SK-N-SH (cell line): ENCODE measurements at regions not wholly inside any gene's neighbourhood (a gene's known extent, or its start where the extent isn't known, plus 50 kb on each side); places are given as distances from the start of the nearest gene placed in this dataset.

Experiments used
- CTCF ChIA-PET: fragments of 300-600, 350-600 bp; formaldehyde crosslinking; extraction: SDS; loops from one replicate; lab custom pipeline; 2021; lab: Yijun Ruan, JAX
- POLR2A ChIA-PET: fragments of 350-600 bp; sonication (Branson Sonifier 250); formaldehyde crosslinking; extraction: SDS; loops from one replicate; lab custom pipeline; 2020; ENCODE audit warnings: antibody characterized with exemption, inconsistent platforms; lab: Yijun Ruan, JAX
- DNase-seq: peaks from one replicate; pipeline ENCODE4 v3.0.0; 2012
- H2AFZ ChIP-seq: fragments of 200-600 bp; sonication (generic); 2 replicates; pipeline ENCODE4 v1.8.1; 2016; ENCODE audit warnings: antibody characterized with exemption, mild to moderate bottlenecking, low read depth
- H3F3A ChIP-seq: fragments of 200-600 bp; sonication (generic); replicated peaks from 2 replicates; pipeline ENCODE3; 2016; ENCODE audit warnings: antibody characterized with exemption, mild to moderate bottlenecking; ENCODE audit not compliant: insufficient read depth
- H3K27ac ChIP-seq, 2 experiments: fragments of 200-500 bp in 1 of 2; fragments of 200-600 bp in 1 of 2; sonication (Bioruptor generic) in 1 of 2; sonication (generic), shearing (Covaris generic) in 1 of 2; 2 replicates each; pipeline versions ENCODE4 v1.5.1 to v1.6.1; 2014 to 2016; ENCODE audit warnings: low read depth in 2 of 2, inconsistent platforms in 1 of 2, low read length in 1 of 2, mild to moderate bottlenecking in 1 of 2, mixed read lengths in 1 of 2
- H3K27me3 ChIP-seq: fragments of 200-600 bp; sonication (generic), shearing (Covaris generic); 2 replicates; pipeline ENCODE4 v1.6.1; 2016; ENCODE audit warnings: mixed run types; ENCODE audit not compliant: insufficient read depth
- H3K36me3 ChIP-seq, 2 experiments: fragments of 200-500 bp in 1 of 2; fragments of 200-600 bp in 1 of 2; sonication (Bioruptor generic) in 1 of 2; sonication (generic) in 1 of 2; replicated peaks in 1 of 2; 2 replicates each; pipeline versions ENCODE3 to v1.5.1; 2014 to 2016; ENCODE audit warnings: low read length in 1 of 2, mild to moderate bottlenecking in 1 of 2; ENCODE audit not compliant: insufficient read depth in 2 of 2, control insufficient read depth in 1 of 2
- H3K4me1 ChIP-seq, 2 experiments: fragments of 200-500 bp in 1 of 2; fragments of 200-600 bp in 1 of 2; sonication (Bioruptor generic) in 1 of 2; sonication (generic), shearing (Covaris generic) in 1 of 2; 2 replicates each; pipeline versions ENCODE4 v1.5.1 to v1.6.1; 2014 to 2016; ENCODE audit warnings: low read depth in 1 of 2, low read length in 1 of 2, mixed run types in 1 of 2; ENCODE audit not compliant: insufficient read depth in 2 of 2, control insufficient read depth in 1 of 2
- H3K4me2 ChIP-seq: fragments of 200-600 bp; sonication (generic), shearing (Covaris generic); 2 replicates; pipeline ENCODE4 v1.6.1; 2017; ENCODE audit warnings: mixed run types
- H3K4me3 ChIP-seq, 2 experiments: fragments of 200-500 bp in 1 of 2; fragments of 200-600 bp in 1 of 2; sonication (Bioruptor generic) in 1 of 2; sonication (generic), shearing (Covaris generic) in 1 of 2; 2 replicates each; pipeline versions ENCODE4 v1.5.1 to v1.8.1; 2014 to 2016; ENCODE audit warnings: low read depth in 2 of 2, inconsistent platforms in 1 of 2, low read length in 1 of 2, mild to moderate bottlenecking in 1 of 2, mixed read lengths in 1 of 2, moderate library complexity in 1 of 2
- H3K79me2 ChIP-seq: fragments of 200-600 bp; sonication (generic); 2 replicates; pipeline ENCODE4 v1.8.1; 2017; ENCODE audit warnings: mild to moderate bottlenecking; ENCODE audit not compliant: insufficient read depth
- H3K9ac ChIP-seq: fragments of 200-600 bp; sonication (generic); 2 replicates; pipeline ENCODE4 v1.6.1; 2017; ENCODE audit warnings: mixed run types
- H3K9me2 ChIP-seq: fragments of 200-600 bp; sonication (generic); 2 replicates; pipeline ENCODE4 v1.6.1; 2017; ENCODE audit warnings: mixed run types
- H3K9me3 ChIP-seq: fragments of 200-600 bp; sonication (generic); 2 replicates; pipeline ENCODE4 v1.6.1; 2017; ENCODE audit warnings: mixed run types, mild to moderate bottlenecking, moderate library complexity
- H4K20me1 ChIP-seq: fragments of 200-600 bp; sonication (generic); 2 replicates; pipeline ENCODE4 v1.6.1; 2017; ENCODE audit warnings: mild to moderate bottlenecking, mixed run types; ENCODE audit not compliant: insufficient read depth
- CHD2 ChIP-seq: fragments of 150-350 bp; IDR thresholded peaks from 2 replicates; pipeline ENCODE4 v1.6.1; 2018; ENCODE audit warnings: low read length; ENCODE audit not compliant: partially characterized antibody
- CTCF ChIP-seq: fragments of 200-600 bp; sonication (generic); IDR thresholded peaks from 2 replicates; pipeline ENCODE4 v1.6.1; 2017; ENCODE audit warnings: antibody characterized with exemption, mild to moderate bottlenecking, moderate library complexity
- ELF1 ChIP-seq: IDR thresholded peaks from 2 replicates; pipeline ENCODE4 v1.4.0; 2012
- FOXJ3 ChIP-seq: sonication (generic); formaldehyde crosslinking; IDR thresholded peaks from 2 replicates; pipeline ENCODE4 v1.5.1; 2020; ENCODE audit warnings: mild to moderate bottlenecking, missing genetic modification reagents
- IRF3 ChIP-seq: fragments of 150-350 bp; IDR thresholded peaks from 2 replicates; pipeline ENCODE4 v1.6.1; 2016; ENCODE audit warnings: mild to moderate bottlenecking, low read depth, low read length
- MEF2A ChIP-seq: IDR thresholded peaks from 2 replicates; pipeline ENCODE4 v1.4.0; 2012; ENCODE audit warnings: low read depth, borderline replicate concordance
- NRF1 ChIP-seq: IDR thresholded peaks from 2 replicates; pipeline ENCODE4 v1.6.1; 2012; ENCODE audit warnings: low read depth, mild to moderate bottlenecking, low read length
- POLR2AphosphoS5 ChIP-seq: IDR thresholded peaks from 2 replicates; pipeline ENCODE4 v1.6.1; 2012; ENCODE audit warnings: low read depth, low read length
- RFX5 ChIP-seq: IDR thresholded peaks from 2 replicates; pipeline ENCODE4 v1.6.1; 2012; ENCODE audit warnings: mild to moderate bottlenecking, improper control_type of control experiment, low read length
- SMC3 ChIP-seq: IDR thresholded peaks from 2 replicates; pipeline ENCODE4 v1.6.1; 2012; ENCODE audit warnings: low read depth, low read length, improper control_type of control experiment
- WGBS: methylation state at CpG from one replicate; pipeline ENCODE4 v1.1.6; 2017; ENCODE audit warnings: low lambda C conversion rate; 5-methylcytosine and 5-hydroxymethylcytosine counted together

GRCh38 chr13:66089711-66090110 lies 1140.4 kb downstream of the PCDH9 start:
- Histone ChIP-seq H3K36me3 (no peaks in the 10 kb centered on the region), H3K27ac (no peak overlapping the region), H3K27me3 (no peaks in the 10 kb centered on the region), H4K20me1 (no peaks in the 10 kb centered on the region), H3K79me2 (no peaks in the 10 kb centered on the region), H3K4me2 (no peak overlapping the region), H3K9ac (no peak overlapping the region), H3K4me1 (no peaks in the 10 kb centered on the region), H3K9me2 (no peaks in the 10 kb centered on the region), H3K4me3 (no peak overlapping the region), H2AFZ (no peak overlapping the region), H3F3A (no peaks in the 10 kb centered on the region), H3K9me3 (no peaks in the 10 kb centered on the region)
- ChIA-PET CTCF (no interaction called here), POLR2A (no interaction called here)
- DNase-seq = no peak
- WGBS = 64% methylated on average over 1 of the region's 1 CpG
- TF ChIP-seq POLR2AphosphoS5 = no peak

- no peaks in the 10 kb centered on the region for H3K9me2 ChIP-seq
- ChIA-PET POLR2A (no interaction called here), CTCF (no interaction called here)
- H3K9me3 ChIP-seq = no peaks in the 10 kb centered on the region
- no peaks in the 10 kb centered on the region for H3K4me1 ChIP-seq
- no peak for DNase-seq
- H3F3A ChIP-seq = no peaks in the 10 kb centered on the region
- no peaks in the 10 kb centered on the region for H3K36me3 ChIP-seq
- no peak overlapping the region for H3K27ac ChIP-seq
- H4K20me1 ChIP-seq = no peaks in the 10 kb centered on the region
- H3K27me3 ChIP-seq = no peaks in the 10 kb centered on the region
- H3K4me3 ChIP-seq = no peak overlapping the region
- H3K4me2 ChIP-seq = no peak overlapping the region
- 54% methylated on average over 2 of the region's 2 CpGs for WGBS
- H3K79me2 ChIP-seq = no peaks in the 10 kb centered on the region
- TF ChIP-seq CTCF (no peak), SMC3 (no peak), IRF3 (no peak), RFX5 (no peak), ELF1 (no peak), FOXJ3 (CRISPR knock-in tag) (no peak), CHD2 (no peak), POLR2AphosphoS5 (no peak), MEF2A (no peak), NRF1 (no peak)
- H3K9ac ChIP-seq = no peak overlapping the region
- no peak overlapping the region for H2AFZ ChIP-seq
Measured at GRCh38 chr13:66087269-66087710, 1142.8 kb downstream of the PCDH9 start.
